Keratinocyte (primary cell): ENCODE measurements at regions not wholly inside any gene's neighbourhood (a gene's known extent, or its start where the extent isn't known, plus 50 kb on each side); places are given as distances from the start of the nearest gene placed in this dataset.

ENCODE experiments used
- DNase-seq: peaks from one replicate; pipeline ENCODE4 v3.0.0-alpha.2; 2011; ENCODE audit warnings: low read depth, missing footprints, low spot score
- FAIRE-seq: peaks from 2 replicates; lab custom pipeline; 2011; peaks lifted over from hg19 to GRCh38; lab: Jason Lieb, UNC
- H2AFZ ChIP-seq: 2 replicates; pipeline ENCODE4 v1.6.0; 2012; ENCODE audit warnings: low read length, control low read depth, inconsistent platforms; ENCODE audit not compliant: control insufficient read depth
- H3K27ac ChIP-seq: 2 replicates; pipeline ENCODE4 v1.5.1; 2011; ENCODE audit warnings: low read length; ENCODE audit not compliant: control insufficient read depth, insufficient read depth
- H3K27me3 ChIP-seq: 3 replicates; pipeline ENCODE4 v1.6.0; 2011; ENCODE audit warnings: low read length; ENCODE audit not compliant: control insufficient read depth, insufficient read depth; ENCODE audit errors: extremely low read depth
- H3K36me3 ChIP-seq, 2 experiments: 2 replicates in 1 of 2; 3 replicates in 1 of 2; pipeline ENCODE4 v1.5.1; 2011; ENCODE audit warnings: low read length in 2 of 2, mild to moderate bottlenecking in 1 of 2; ENCODE audit not compliant: control insufficient read depth in 2 of 2, insufficient read depth in 2 of 2; ENCODE audit errors: extremely low read depth in 1 of 2
- H3K4me1 ChIP-seq: 3 replicates; pipeline ENCODE4 v1.5.1; 2011; ENCODE audit warnings: low read length; ENCODE audit not compliant: control insufficient read depth, insufficient read depth; ENCODE audit errors: extremely low read depth
- H3K4me2 ChIP-seq: 3 replicates; pipeline ENCODE4 v1.6.0; 2011; ENCODE audit warnings: low read depth, low read length; ENCODE audit not compliant: control insufficient read depth, insufficient read depth; ENCODE audit errors: extremely low read depth
- H3K4me3 ChIP-seq, 3 experiments: fragments of 200-600 bp in 1 of 3; sonication (generic) in 1 of 3; 2 replicates in 2 of 3; 3 replicates in 1 of 3; pipeline ENCODE4 v1.5.1; 2011 to 2016; ENCODE audit warnings: low read length in 3 of 3, mild to moderate bottlenecking in 3 of 3, control low read depth in 2 of 3, inconsistent platforms in 1 of 3, low read depth in 1 of 3, mixed read lengths in 1 of 3, mixed run types in 1 of 3, moderate library complexity in 1 of 3; ENCODE audit not compliant: control insufficient read depth in 2 of 3, insufficient read depth in 2 of 3; ENCODE audit errors: extremely low read depth in 1 of 3
- H3K79me2 ChIP-seq: 2 replicates; pipeline ENCODE4 v1.6.0; 2012; ENCODE audit warnings: low read length; ENCODE audit not compliant: control insufficient read depth, insufficient read depth
- H3K9ac ChIP-seq: 3 replicates; pipeline ENCODE4 v1.6.0; 2011; ENCODE audit warnings: low read length; ENCODE audit not compliant: control insufficient read depth, insufficient read depth; ENCODE audit errors: extremely low read depth
- H3K9me1 ChIP-seq: 3 replicates; pipeline ENCODE4 v1.6.0; 2011; ENCODE audit warnings: low read length; ENCODE audit not compliant: control insufficient read depth, insufficient read depth; ENCODE audit errors: extremely low read depth
- H3K9me3 ChIP-seq: 2 replicates; pipeline ENCODE4 v1.5.1; 2012; ENCODE audit warnings: low read depth, low read length; ENCODE audit not compliant: control insufficient read depth
- H4K20me1 ChIP-seq: 3 replicates; pipeline ENCODE4 v1.6.0; 2011; ENCODE audit warnings: low read length; ENCODE audit not compliant: control insufficient read depth, insufficient read depth; ENCODE audit errors: extremely low read depth
- CTCF ChIP-seq, 3 experiments: IDR thresholded peaks in 1 of 3; conservative IDR thresholded peaks in 1 of 3; optimal IDR thresholded peaks in 1 of 3; 2 replicates in 2 of 3; 3 replicates in 1 of 3; pipeline versions ENCODE3 to v1.5.1; 2011; ENCODE audit warnings: low read length in 3 of 3, mild to moderate bottlenecking in 3 of 3, moderate library complexity in 2 of 3, control low read depth in 1 of 3, inconsistent platforms in 1 of 3; ENCODE audit not compliant: insufficient read depth in 2 of 3; ENCODE audit errors: extremely low read depth in 1 of 3
- EZH2 ChIP-seq: IDR thresholded peaks from one replicate; pipeline ENCODE4 v1.6.1; 2012; ENCODE audit warnings: inconsistent platforms, mild to moderate bottlenecking, low read length, moderate library complexity
- dilution Hi-C: fragments of 300-500 bp; cut with MboI; formaldehyde crosslinking; loops from one replicate; pipeline ENCODE4 v1.7.0; 2020; ENCODE audit warnings: low sequenced_read_pairs; ENCODE audit not compliant: extremely low pct_ligation_motif_present

- no peak for FAIRE-seq
- Histone ChIP-seq H3K36me3 (no peaks in the 10 kb centered on the region), H2AFZ (no peak overlapping the region), H3K9me3 (no peaks in the 10 kb centered on the region), H3K27me3 (no peaks in the 10 kb centered on the region), H3K4me2 (no peak overlapping the region), H3K9ac (no peak overlapping the region), H3K9me1 (no peaks in the 10 kb centered on the region), H3K4me1 (no peaks in the 10 kb centered on the region), H3K4me3 (no peak overlapping the region), H4K20me1 (no peaks in the 10 kb centered on the region), H3K27ac (no peak overlapping the region), H3K79me2 (no peaks in the 10 kb centered on the region)
- dilution Hi-C loops: no loop called here
- TF ChIP-seq EZH2: no peak
- TF ChIP-seq CTCF (optimal IDR thresholded peaks at IDR 0.05 in 1 of 3, IDR thresholded peaks at IDR 0.05 in 1 of 3, conservative IDR thresholded peaks at IDR 0.05 in 1 of 3; ENCODE audit: extremely low read depth in 1 of 3, insufficient read depth in 2 of 3, low read length in 3 of 3): no peak
- DNase-seq: no peak
Measured at GRCh38 chr6:81120280-81120679, 632.2 kb downstream of the TENT5A start.

- DNase-seq (no peak), FAIRE-seq (no peak)
- Histone ChIP-seq H3K9me1 (no peaks in the 10 kb centered on the region), H3K27ac (no peak overlapping the region), H4K20me1 (no peaks in the 10 kb centered on the region), H3K79me2 (no peaks in the 10 kb centered on the region), H3K9me3 (no peaks in the 10 kb centered on the region), H3K9ac (no peak overlapping the region), H3K4me1 (no peaks in the 10 kb centered on the region), H3K36me3 (no peaks in the 10 kb centered on the region), H3K4me2 (no peak overlapping the region), H3K27me3 (no peaks in the 10 kb centered on the region), H2AFZ (no peak overlapping the region), H3K4me3 (no peak overlapping the region)
- no peak for TF ChIP-seq CTCF (optimal IDR thresholded peaks at IDR 0.05 in 1 of 3, IDR thresholded peaks at IDR 0.05 in 1 of 3, conservative IDR thresholded peaks at IDR 0.05 in 1 of 3; ENCODE audit: extremely low read depth in 1 of 3, insufficient read depth in 2 of 3, low read length in 3 of 3)
- TF ChIP-seq EZH2: no peak
- dilution Hi-C loops: no loop called here
Measured at GRCh38 chr6:81105998-81106397, 646.5 kb downstream of the TENT5A start.
